Fibroblast of lung (primary cell): ENCODE measurements at regions not wholly inside any gene's neighbourhood (a gene's known extent, or its start where the extent isn't known, plus 50 kb on each side); places are given as distances from the start of the nearest gene placed in this dataset.

ENCODE experiments used
- DNase-seq, 2 donors: peaks; one replicate each; pipeline versions ENCODE4 v3.0.0 to v3.0.0-alpha.2; 2010; ENCODE audit warnings: low read depth in 2 of 2
- H2AFZ ChIP-seq: 2 replicates; pipeline ENCODE4 v1.5.1; 2012; ENCODE audit warnings: low read length, control low read depth, inconsistent platforms
- H3K27ac ChIP-seq: 2 replicates; pipeline ENCODE4 v1.5.1; 2011; ENCODE audit warnings: low read length, control low read depth; ENCODE audit not compliant: insufficient read depth
- H3K27me3 ChIP-seq: 2 replicates; pipeline ENCODE4 v1.5.1; 2011; ENCODE audit warnings: mild to moderate bottlenecking, low read length; ENCODE audit not compliant: control insufficient read depth, insufficient read depth
- H3K36me3 ChIP-seq: 2 replicates; pipeline ENCODE4 v1.5.1; 2011; ENCODE audit warnings: low read length; ENCODE audit not compliant: control insufficient read depth, insufficient read depth
- H3K4me1 ChIP-seq: 2 replicates; pipeline ENCODE4 v1.5.1; 2011; ENCODE audit warnings: low read length; ENCODE audit not compliant: control insufficient read depth, insufficient read depth; ENCODE audit errors: extremely low read depth
- H3K4me2 ChIP-seq: 2 replicates; pipeline ENCODE4 v1.5.1; 2011; ENCODE audit warnings: low read length, control low read depth; ENCODE audit not compliant: insufficient read depth; ENCODE audit errors: extremely low read depth
- H3K4me3 ChIP-seq, 4 experiments: fragments of 200-600 bp in 1 of 4; sonication (generic) in 1 of 4; replicated peaks in 1 of 4; 2 replicates each; pipeline ENCODE4 v1.5.1; 2011 to 2016; ENCODE audit warnings: low read length in 4 of 4, low read depth in 3 of 4, mild to moderate bottlenecking in 3 of 4, control low read depth in 2 of 4, inconsistent platforms in 1 of 4, mixed read lengths in 1 of 4; ENCODE audit not compliant: insufficient read depth in 1 of 4; ENCODE audit errors: control extremely low read depth in 1 of 4
- H3K79me2 ChIP-seq: 2 replicates; pipeline ENCODE4 v1.5.1; 2012; ENCODE audit warnings: mild to moderate bottlenecking, low read length, inconsistent platforms; ENCODE audit not compliant: control insufficient read depth, insufficient read depth
- H3K9ac ChIP-seq: 2 replicates; pipeline ENCODE4 v1.5.1; 2011; ENCODE audit warnings: mild to moderate bottlenecking, low read length, control low read depth; ENCODE audit not compliant: insufficient read depth
- H3K9me3 ChIP-seq: 2 replicates; pipeline ENCODE4 v1.5.1; 2012; ENCODE audit warnings: low read depth, low read length; ENCODE audit not compliant: control insufficient read depth, insufficient read depth
- H4K20me1 ChIP-seq: 2 replicates; pipeline ENCODE4 v1.5.1; 2011; ENCODE audit warnings: low read length; ENCODE audit not compliant: control insufficient read depth, insufficient read depth; ENCODE audit errors: extremely low read depth
- EZH2 ChIP-seq: IDR thresholded peaks from 2 replicates; pipeline ENCODE4 v1.5.1; 2012; ENCODE audit warnings: low read length, control low read depth, mild to moderate bottlenecking; ENCODE audit errors: missing control alignments
- TF ChIP-seq, protein P1 (sequence below), 2 donors: IDR thresholded peaks in 1 of 2; conservative IDR thresholded peaks in 1 of 2; 1 replicate in 1 of 2; 2 replicates in 1 of 2; pipeline ENCODE4 v1.5.1; 2011 to 2012; ENCODE audit warnings: low read length in 2 of 2, control low read depth in 1 of 2, inconsistent platforms in 1 of 2, low read depth in 1 of 2, mild to moderate bottlenecking in 1 of 2

GRCh38 chr5:135222771-135223170, 176.3 kb downstream of the MACROH2A1 start:
- no peaks in the 10 kb centered on the region for H3K36me3 ChIP-seq

DNA sequence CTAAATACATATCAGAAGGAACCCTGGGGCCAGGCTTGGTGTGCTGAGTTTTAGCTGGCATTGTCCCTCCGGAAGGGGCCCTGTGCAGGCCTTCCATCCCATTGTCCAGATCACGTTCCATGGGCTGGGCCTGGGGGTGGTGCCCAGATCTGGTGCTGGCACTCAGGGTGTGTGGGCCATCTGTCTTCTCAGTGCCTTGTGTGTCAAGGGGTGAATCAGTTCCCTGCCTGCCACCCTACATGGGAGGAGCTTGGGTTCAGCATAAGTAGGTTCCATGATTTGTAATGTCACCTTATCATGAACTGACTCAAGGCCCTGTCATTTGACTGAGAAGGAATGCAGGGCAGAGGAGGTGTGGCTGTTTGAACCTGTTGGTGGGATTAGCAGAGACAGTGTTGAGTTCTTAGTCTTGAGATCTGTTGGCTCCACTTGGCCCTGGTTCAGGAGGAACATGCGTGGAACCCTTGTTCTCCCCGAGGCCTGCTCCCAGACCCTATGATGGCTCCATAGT, 176.8 kb downstream of the MACROH2A1 start:
- no peak for DNase-seq
- H3K79me2 ChIP-seq, result no peaks in the 10 kb centered on the region
- H3K4me2 ChIP-seq, result no peak overlapping the region
- no peaks in the 10 kb centered on the region for H3K36me3 ChIP-seq
- no peak overlapping the region for H3K9ac ChIP-seq
- H3K27ac ChIP-seq, result no peak overlapping the region
- no peaks in the 10 kb centered on the region for H3K27me3 ChIP-seq
- H3K9me3 ChIP-seq, result no peaks in the 10 kb centered on the region
- no peak overlapping the region for H3K4me3 ChIP-seq
- no peak overlapping the region for H2AFZ ChIP-seq
- no peaks in the 10 kb centered on the region for H3K4me1 ChIP-seq
- no peaks in the 10 kb centered on the region for H4K20me1 ChIP-seq
- TF ChIP-seq, protein P1, sequence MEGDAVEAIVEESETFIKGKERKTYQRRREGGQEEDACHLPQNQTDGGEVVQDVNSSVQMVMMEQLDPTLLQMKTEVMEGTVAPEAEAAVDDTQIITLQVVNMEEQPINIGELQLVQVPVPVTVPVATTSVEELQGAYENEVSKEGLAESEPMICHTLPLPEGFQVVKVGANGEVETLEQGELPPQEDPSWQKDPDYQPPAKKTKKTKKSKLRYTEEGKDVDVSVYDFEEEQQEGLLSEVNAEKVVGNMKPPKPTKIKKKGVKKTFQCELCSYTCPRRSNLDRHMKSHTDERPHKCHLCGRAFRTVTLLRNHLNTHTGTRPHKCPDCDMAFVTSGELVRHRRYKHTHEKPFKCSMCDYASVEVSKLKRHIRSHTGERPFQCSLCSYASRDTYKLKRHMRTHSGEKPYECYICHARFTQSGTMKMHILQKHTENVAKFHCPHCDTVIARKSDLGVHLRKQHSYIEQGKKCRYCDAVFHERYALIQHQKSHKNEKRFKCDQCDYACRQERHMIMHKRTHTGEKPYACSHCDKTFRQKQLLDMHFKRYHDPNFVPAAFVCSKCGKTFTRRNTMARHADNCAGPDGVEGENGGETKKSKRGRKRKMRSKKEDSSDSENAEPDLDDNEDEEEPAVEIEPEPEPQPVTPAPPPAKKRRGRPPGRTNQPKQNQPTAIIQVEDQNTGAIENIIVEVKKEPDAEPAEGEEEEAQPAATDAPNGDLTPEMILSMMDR (conservative IDR thresholded peaks at IDR 0.05 in 1 of 2, IDR thresholded peaks at IDR 0.05 in 1 of 2; ENCODE audit: low read depth in 1 of 2, low read length in 2 of 2), result no peak
- no peak for TF ChIP-seq EZH2

More at GRCh38 chr5:135222771-135223170, 176.3 kb downstream of the MACROH2A1 start:
- Histone ChIP-seq H3K79me2 (no peaks in the 10 kb centered on the region), H3K4me1 (no peaks in the 10 kb centered on the region), H2AFZ (no peak overlapping the region), H3K9ac (no peak overlapping the region), H3K4me2 (no peak overlapping the region), H3K27me3 (no peaks in the 10 kb centered on the region), H3K27ac (no peak overlapping the region), H4K20me1 (no peaks in the 10 kb centered on the region), H3K4me3 (no peak overlapping the region), H3K9me3 (no peaks in the 10 kb centered on the region)
- TF ChIP-seq, protein P1 (conservative IDR thresholded peaks at IDR 0.05 in 1 of 2, IDR thresholded peaks at IDR 0.05 in 1 of 2; ENCODE audit: low read depth in 1 of 2, low read length in 2 of 2), result no peak
- TF ChIP-seq EZH2, result no peak
- DNase-seq, result no peak

GRCh38 chr5:135221696-135222095, 177.3 kb downstream of the MACROH2A1 start:
- no peak for TF ChIP-seq EZH2
- TF ChIP-seq, protein P1 (conservative IDR thresholded peaks at IDR 0.05 in 1 of 2, IDR thresholded peaks at IDR 0.05 in 1 of 2; ENCODE audit: low read depth in 1 of 2, low read length in 2 of 2), result no peak
- no peaks in the 10 kb centered on the region for H4K20me1 ChIP-seq
- H3K36me3 ChIP-seq, result no peaks in the 10 kb centered on the region
- no peaks in the 10 kb centered on the region for H3K79me2 ChIP-seq
- no peak overlapping the region for H3K4me3 ChIP-seq
- H3K9ac ChIP-seq, result no peak overlapping the region
- no peak overlapping the region for H2AFZ ChIP-seq
- H3K9me3 ChIP-seq, result no peaks in the 10 kb centered on the region
- no peaks in the 10 kb centered on the region for H3K27me3 ChIP-seq
- no peak for DNase-seq
- no peaks in the 10 kb centered on the region for H3K4me1 ChIP-seq
- H3K4me2 ChIP-seq, result no peak overlapping the region
- H3K27ac ChIP-seq, result no peak overlapping the region
